CD4-positive, CD25-positive, alpha-beta regulatory T cell (primary cell): ENCODE measurements at regions not wholly inside any gene's neighbourhood (a gene's known extent, or its start where the extent isn't known, plus 50 kb on each side); places are given as distances from the start of the nearest gene placed in this dataset.

Experiments
- ATAC-seq, 2 donors: fragments of 150-1000 bp; cut with Tn5 transposase; one replicate each; pipeline ENCODE4 v1.10.0; 2021; ENCODE audit warnings: low read depth in 2 of 2, moderate number of reproducible peaks in 2 of 2, moderate library complexity in 1 of 2
- DNase-seq, 3 donors: peaks; one replicate each; pipeline versions ENCODE4 v3.0.0 to v3.0.0-alpha.2; 2012 to 2022; ENCODE audit warnings: mixed read lengths in 1 of 3
- H3K27ac ChIP-seq: one replicate; pipeline ENCODE4 v1.7.0; 2013; ENCODE audit warnings: mild to moderate bottlenecking, low read length; ENCODE audit not compliant: insufficient read depth, poor library complexity, severe bottlenecking
- H3K27me3 ChIP-seq: one replicate; pipeline ENCODE4 v1.7.0; 2013; ENCODE audit warnings: low read length; ENCODE audit not compliant: control insufficient read depth, insufficient read depth
- H3K36me3 ChIP-seq: one replicate; pipeline ENCODE4 v1.7.0; 2013; ENCODE audit warnings: mild to moderate bottlenecking, low read length, moderate library complexity; ENCODE audit not compliant: control insufficient read depth, insufficient read depth
- H3K4me1 ChIP-seq: 2 replicates; pipeline ENCODE4 v1.7.0; 2013; ENCODE audit warnings: mild to moderate bottlenecking, low read length; ENCODE audit not compliant: insufficient read depth, control insufficient read depth, poor library complexity, severe bottlenecking
- H3K4me3 ChIP-seq: one replicate; pipeline ENCODE4 v1.7.0; 2013; ENCODE audit warnings: low read depth, mild to moderate bottlenecking, low read length, moderate library complexity
- H3K9me3 ChIP-seq, 2 experiments: 1 replicate in 1 of 2; 2 replicates in 1 of 2; pipeline ENCODE4 v1.7.0; 2013; ENCODE audit warnings: low read length in 2 of 2, mild to moderate bottlenecking in 1 of 2, moderate library complexity in 1 of 2; ENCODE audit not compliant: control insufficient read depth in 2 of 2
- H3K27ac Mint-ChIP-seq, 3 donors: one replicate each; pipeline ENCODE4 v1.8.0; 2020 to 2022; ENCODE audit warnings: mild to moderate bottlenecking in 3 of 3, mixed read lengths in 3 of 3, moderate library complexity in 2 of 3
- H3K27me3 Mint-ChIP-seq: one replicate; pipeline ENCODE4 v1.8.0; 2022; ENCODE audit warnings: mild to moderate bottlenecking, mixed read lengths
- H3K36me3 Mint-ChIP-seq: one replicate; pipeline ENCODE4 v1.8.0; 2020; ENCODE audit warnings: mixed read lengths
- H3K4me1 Mint-ChIP-seq, 4 donors: one replicate each; pipeline ENCODE4 v1.8.0; 2020 to 2022; ENCODE audit warnings: mixed read lengths in 4 of 4, mild to moderate bottlenecking in 1 of 4
- H3K4me3 Mint-ChIP-seq, 4 donors: one replicate each; pipeline ENCODE4 v1.8.0; 2020 to 2022; ENCODE audit warnings: mild to moderate bottlenecking in 4 of 4, mixed read lengths in 4 of 4, moderate library complexity in 3 of 4
- H3K9me3 Mint-ChIP-seq, 7 donors: one replicate each; pipeline ENCODE4 v1.8.0; 2020 to 2022; ENCODE audit warnings: mixed read lengths in 7 of 7, mild to moderate bottlenecking in 3 of 7, moderate library complexity in 2 of 7

DNA sequence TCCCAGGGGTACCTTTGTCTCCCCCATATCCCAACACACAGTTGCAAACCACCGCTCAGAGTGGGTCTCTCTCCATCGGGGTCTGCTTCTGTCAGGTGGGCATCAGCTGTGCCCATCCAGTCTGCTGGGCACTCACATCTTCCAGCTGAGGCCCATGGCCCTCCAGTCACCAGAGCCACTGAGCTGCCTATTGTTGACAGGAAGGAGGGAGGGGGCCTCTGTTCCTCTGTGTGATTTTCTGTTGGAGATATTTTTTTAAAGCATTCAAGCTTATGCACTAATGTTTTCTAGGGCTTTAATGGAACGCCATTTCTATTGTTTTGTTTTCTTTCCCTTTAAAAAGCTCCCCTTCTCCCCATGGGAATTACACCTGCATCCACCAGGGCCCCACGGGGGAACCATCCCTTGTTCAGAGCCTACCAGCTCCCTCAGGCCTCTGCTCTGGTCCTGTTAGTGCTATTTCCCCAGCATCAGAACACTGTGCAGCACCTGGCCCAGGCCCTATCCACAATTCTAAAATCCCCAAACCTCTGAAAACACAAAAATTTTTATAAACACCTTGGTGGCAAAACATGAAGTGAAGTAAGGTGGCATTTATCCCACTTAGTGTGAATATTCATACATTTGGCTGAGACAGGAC, 326.2 kb downstream of the CD83 start:
- no peaks in the 10 kb centered on the region for H3K4me1 ChIP-seq
- no peak overlapping the region for H3K4me3 Mint-ChIP-seq
- H3K27me3 Mint-ChIP-seq, result peaks cover 4% of the 10 kb centered on the region
- no peaks in the 10 kb centered on the region for H3K27me3 ChIP-seq
- no peak overlapping the region for H3K4me3 ChIP-seq
- H3K9me3 Mint-ChIP-seq, result peaks cover 0 to 8% (median 0%) of the 10 kb centered on the region in 7 donors
- no peaks in the 10 kb centered on the region for H3K36me3 Mint-ChIP-seq
- no peaks in the 10 kb centered on the region for H3K36me3 ChIP-seq
- no peak for DNase-seq
- no peak for ATAC-seq
- no peak overlapping the region for H3K27ac Mint-ChIP-seq
- no peaks in the 10 kb centered on the region for H3K9me3 ChIP-seq
- no peak overlapping the region for H3K27ac ChIP-seq
- no peaks in the 10 kb centered on the region for H3K4me1 Mint-ChIP-seq

DNA sequence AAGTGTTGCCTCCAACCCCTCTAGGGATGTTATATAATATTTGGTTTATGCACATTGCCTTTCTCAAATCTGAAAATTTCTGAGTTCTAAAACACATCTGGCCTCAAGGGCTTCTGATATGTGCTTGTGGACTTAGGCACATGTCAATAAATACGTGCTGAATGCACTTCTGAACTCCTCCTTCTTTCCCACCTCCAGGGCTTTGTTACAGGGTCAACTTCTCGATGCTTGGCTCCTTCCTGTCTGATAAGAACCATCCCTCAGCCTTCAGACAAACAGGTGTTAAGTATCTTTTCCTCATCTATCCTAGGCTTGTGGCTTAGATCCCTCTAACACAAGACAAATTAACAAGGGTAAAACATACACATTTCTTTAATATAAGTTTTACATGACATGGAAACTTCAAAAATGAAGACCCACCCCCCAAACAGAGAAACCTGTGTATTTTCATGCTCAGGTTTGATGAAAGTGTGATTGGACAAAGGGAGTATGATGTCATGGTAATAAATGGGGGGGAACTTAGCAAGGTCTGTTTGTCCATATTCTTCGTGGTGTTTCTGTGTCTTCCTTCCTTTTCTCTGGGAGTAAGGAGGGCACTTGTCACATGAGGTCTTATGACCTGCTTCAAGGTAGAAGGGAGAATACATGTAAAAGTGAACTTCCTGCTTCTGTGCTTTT, 326.9 kb downstream of the CD83 start:
- no peaks in the 10 kb centered on the region for H3K27me3 ChIP-seq
- Mint-ChIP-seq H3K4me3 (no peak overlapping the region), H3K27ac (no peak overlapping the region), H3K4me1 (peaks cover 0 to 4% (median 2%) of the 10 kb centered on the region in 4 donors), H3K9me3 (peaks cover 0 to 8% (median 0%) of the 10 kb centered on the region in 7 donors), H3K27me3 (peaks cover 4% of the 10 kb centered on the region), H3K36me3 (no peaks in the 10 kb centered on the region)
- H3K36me3 ChIP-seq, result no peaks in the 10 kb centered on the region
- no peaks in the 10 kb centered on the region for H3K9me3 ChIP-seq
- no peak for DNase-seq
- no peaks in the 10 kb centered on the region for H3K4me1 ChIP-seq
- no peak for ATAC-seq
- no peak overlapping the region for H3K27ac ChIP-seq
- H3K4me3 ChIP-seq, result no peak overlapping the region

DNA sequence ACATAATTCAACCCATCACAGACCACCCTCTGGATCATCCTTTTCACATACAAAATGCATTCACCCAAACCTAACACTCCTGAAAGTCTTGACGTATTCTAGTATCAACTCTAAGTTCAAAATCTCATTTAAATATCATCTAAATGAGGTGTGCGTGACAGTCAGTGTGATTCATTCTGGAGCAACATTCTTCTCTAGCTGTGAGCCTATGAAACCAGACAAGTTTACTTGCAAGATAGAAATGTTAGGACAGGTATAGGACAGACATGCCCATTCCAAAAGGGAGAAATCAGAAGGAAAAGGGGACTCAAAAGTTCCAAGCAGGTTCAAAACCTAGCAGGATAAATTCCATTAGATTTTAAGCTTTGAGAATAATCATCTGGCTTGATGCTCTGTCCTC, 329.7 kb downstream of the CD83 start:
- Mint-ChIP-seq H3K4me1 (peaks cover 0 to 8% (median 5%) of the 10 kb centered on the region in 4 donors), H3K27ac (no peak overlapping the region), H3K9me3 (peaks cover 0 to 8% (median 1%) of the 10 kb centered on the region in 7 donors), H3K4me3 (no peak overlapping the region), H3K36me3 (no peaks in the 10 kb centered on the region), H3K27me3 (peaks cover 4% of the 10 kb centered on the region)
- H3K4me3 ChIP-seq, result no peak overlapping the region
- H3K9me3 ChIP-seq, result no peaks in the 10 kb centered on the region
- no peaks in the 10 kb centered on the region for H3K27me3 ChIP-seq
- no peaks in the 10 kb centered on the region for H3K4me1 ChIP-seq
- ATAC-seq, result no peak
- no peak for DNase-seq
- H3K36me3 ChIP-seq, result no peaks in the 10 kb centered on the region
- no peak overlapping the region for H3K27ac ChIP-seq

DNA sequence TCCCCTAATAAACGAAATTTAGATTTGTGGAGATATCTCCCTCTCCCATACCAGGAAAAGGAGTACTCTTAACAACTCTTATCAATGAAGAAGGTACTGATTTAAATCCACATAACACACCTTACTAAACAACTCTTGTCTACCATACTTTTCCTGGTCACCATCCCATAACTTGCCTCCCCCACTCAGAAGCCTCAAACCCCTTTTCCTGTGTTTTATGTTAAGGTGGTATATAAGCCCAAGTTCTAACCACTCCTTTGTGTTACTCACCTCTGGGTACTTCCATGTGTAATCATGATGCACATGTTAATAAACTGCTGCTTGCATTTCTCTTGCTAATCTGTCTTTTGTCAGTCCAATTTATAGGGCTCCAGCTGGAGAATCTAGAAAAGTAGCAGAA, 330.7 kb downstream of the CD83 start:
- H3K36me3 ChIP-seq, result no peaks in the 10 kb centered on the region
- Mint-ChIP-seq H3K9me3 (peaks cover 0 to 8% (median 1%) of the 10 kb centered on the region in 7 donors), H3K36me3 (no peaks in the 10 kb centered on the region), H3K27ac (no peak overlapping the region), H3K4me3 (no peak overlapping the region), H3K4me1 (peaks cover 0 to 17% (median 15%) of the 10 kb centered on the region in 4 donors), H3K27me3 (peaks cover 4% of the 10 kb centered on the region)
- H3K27ac ChIP-seq, result no peak overlapping the region
- no peaks in the 10 kb centered on the region for H3K9me3 ChIP-seq
- ATAC-seq (no peak), DNase-seq (no peak)
- no peaks in the 10 kb centered on the region for H3K27me3 ChIP-seq
- peaks cover 7% of the 10 kb centered on the region for H3K4me1 ChIP-seq
- H3K4me3 ChIP-seq, result no peak overlapping the region

DNA sequence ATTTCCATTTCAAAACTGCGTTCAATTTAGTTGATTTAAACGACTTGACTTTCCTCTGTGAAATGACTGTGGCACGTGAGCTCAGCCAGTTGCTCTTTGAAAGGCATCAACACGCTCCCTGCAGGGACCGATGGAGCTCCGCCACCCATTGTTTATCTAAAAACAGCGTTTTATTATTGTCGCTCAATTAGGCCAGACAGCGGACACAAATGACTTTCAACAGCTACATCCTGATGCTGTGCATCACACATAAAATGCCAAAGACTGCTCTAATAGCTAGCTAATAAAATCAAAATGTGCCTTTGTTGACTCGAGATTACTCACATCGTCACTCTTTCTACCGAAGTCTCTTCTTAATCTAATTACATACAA, 332.5 kb downstream of the CD83 start:
- H3K27me3 Mint-ChIP-seq, result peaks cover 4% of the 10 kb centered on the region
- no peaks in the 10 kb centered on the region for H3K27me3 ChIP-seq
- peaks cover 0 to 8% (median 1%) of the 10 kb centered on the region in 7 donors for H3K9me3 Mint-ChIP-seq
- no peaks in the 10 kb centered on the region for H3K9me3 ChIP-seq
- H3K4me3 ChIP-seq, result no peak overlapping the region
- no peaks in the 10 kb centered on the region for H3K36me3 ChIP-seq
- H3K27ac ChIP-seq, result no peak overlapping the region
- H3K27ac Mint-ChIP-seq, result peak overlapping the region in 1 of 3 donors; percentile 70
- peaks cover 0 to 36% (median 26%) of the 10 kb centered on the region in 4 donors for H3K4me1 Mint-ChIP-seq
- H3K4me1 ChIP-seq, result peaks cover 21% of the 10 kb centered on the region
- no peak for DNase-seq
- H3K36me3 Mint-ChIP-seq, result no peaks in the 10 kb centered on the region
- no peak for ATAC-seq
- no peak overlapping the region for H3K4me3 Mint-ChIP-seq

DNA sequence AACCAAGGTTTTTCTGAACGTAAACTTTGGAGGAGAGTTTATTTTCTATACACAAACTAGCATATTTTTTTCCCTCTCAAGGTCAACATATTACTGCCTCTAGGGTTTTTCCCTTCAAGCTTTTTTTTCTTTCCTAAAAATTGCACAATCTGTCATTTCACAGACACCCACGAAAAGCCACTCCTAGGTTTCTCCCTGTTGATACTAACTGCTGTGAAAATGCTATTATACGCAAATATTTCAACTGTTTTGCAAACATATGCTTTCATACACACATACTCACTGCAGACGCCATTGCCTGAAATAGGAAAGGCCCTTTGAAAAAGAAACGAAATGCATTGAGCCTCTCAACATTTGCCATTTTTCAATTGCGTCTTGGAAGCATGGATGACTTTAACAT, 333.0 kb downstream of the CD83 start:
- Mint-ChIP-seq H3K27me3 (peaks cover 4% of the 10 kb centered on the region), H3K27ac (no peak overlapping the region), H3K9me3 (peaks cover 0 to 8% (median 1%) of the 10 kb centered on the region in 7 donors), H3K4me1 (peaks cover 0 to 37% (median 26%) of the 10 kb centered on the region in 4 donors), H3K4me3 (no peak overlapping the region), H3K36me3 (no peaks in the 10 kb centered on the region)
- H3K4me3 ChIP-seq, result no peak overlapping the region
- no peak overlapping the region for H3K27ac ChIP-seq
- DNase-seq, result no peak
- ATAC-seq, result no peak
- H3K36me3 ChIP-seq, result no peaks in the 10 kb centered on the region
- no peaks in the 10 kb centered on the region for H3K27me3 ChIP-seq
- peaks cover 21% of the 10 kb centered on the region for H3K4me1 ChIP-seq
- no peaks in the 10 kb centered on the region for H3K9me3 ChIP-seq

DNA sequence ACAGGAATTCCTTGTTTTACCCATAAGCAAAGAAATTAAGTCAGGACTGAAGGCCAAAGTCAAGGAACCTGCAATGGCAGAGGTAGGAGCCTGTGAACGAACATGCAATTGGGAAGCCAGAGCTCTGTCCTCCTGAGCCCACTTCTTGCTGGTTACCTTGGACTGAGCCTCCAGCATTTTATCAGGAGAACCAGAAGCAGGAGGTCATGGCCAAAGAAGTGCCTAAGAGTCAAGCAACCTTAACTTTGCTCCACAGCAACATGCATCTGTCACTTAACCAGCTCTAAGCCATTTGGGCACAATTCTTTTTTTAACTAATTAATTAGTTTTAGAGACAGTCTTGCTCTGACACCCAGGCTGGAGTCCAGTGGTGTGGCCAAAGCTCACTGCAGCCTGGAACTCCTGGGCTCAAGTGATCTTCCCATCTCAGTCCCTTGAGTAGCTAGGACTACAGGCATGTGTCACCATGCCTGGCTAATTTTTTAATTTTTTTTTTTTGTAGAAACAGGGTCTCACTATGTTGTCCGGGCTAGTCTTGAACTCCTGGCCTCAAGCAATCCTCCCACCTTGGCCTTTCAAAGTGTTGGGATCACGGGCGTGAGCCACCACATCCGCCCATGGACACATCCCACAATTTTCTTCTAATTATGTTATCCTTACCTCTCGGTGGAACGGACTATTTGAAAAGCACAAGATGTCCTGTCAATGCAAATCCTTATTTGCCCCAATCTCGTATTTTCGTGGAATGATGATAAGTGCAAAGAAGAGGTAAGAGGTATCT, 334.2 kb downstream of the CD83 start:
- Mint-ChIP-seq H3K4me3 (no peak overlapping the region), H3K27me3 (peaks cover 4% of the 10 kb centered on the region), H3K36me3 (no peaks in the 10 kb centered on the region), H3K4me1 (peaks cover 0 to 37% (median 26%) of the 10 kb centered on the region in 4 donors), H3K27ac (no peak overlapping the region), H3K9me3 (peaks cover 0 to 8% (median 1%) of the 10 kb centered on the region in 7 donors)
- DNase-seq (no peak), ATAC-seq (no peak)
- H3K36me3 ChIP-seq, result no peaks in the 10 kb centered on the region
- H3K4me3 ChIP-seq, result no peak overlapping the region
- no peaks in the 10 kb centered on the region for H3K27me3 ChIP-seq
- peaks cover 21% of the 10 kb centered on the region for H3K4me1 ChIP-seq
- no peaks in the 10 kb centered on the region for H3K9me3 ChIP-seq
- H3K27ac ChIP-seq, result no peak overlapping the region
